GM18873 (cell line): ENCODE measurements at regions not wholly inside any gene's neighbourhood (a gene's known extent, or its start where the extent isn't known, plus 50 kb on each side); places are given as distances from the start of the nearest gene placed in this dataset.

Experiments used
- ATAC-seq: cut with Tn5 transposase; IDR thresholded peaks from one replicate; pipeline ENCODE4 v1.9.1; 2021; ENCODE audit warnings: mild to moderate bottlenecking, moderate library complexity, moderate number of reproducible peaks; ENCODE audit not compliant: unreplicated experiment, low FRiP score

- no peak for ATAC-seq
Measured at GRCh38 chr2:41364842-41365241, 683.0 kb upstream of the PKDCC start.

- no peak for ATAC-seq
Measured at GRCh38 chr2:41375901-41376300, 671.9 kb upstream of the PKDCC start.

DNA sequence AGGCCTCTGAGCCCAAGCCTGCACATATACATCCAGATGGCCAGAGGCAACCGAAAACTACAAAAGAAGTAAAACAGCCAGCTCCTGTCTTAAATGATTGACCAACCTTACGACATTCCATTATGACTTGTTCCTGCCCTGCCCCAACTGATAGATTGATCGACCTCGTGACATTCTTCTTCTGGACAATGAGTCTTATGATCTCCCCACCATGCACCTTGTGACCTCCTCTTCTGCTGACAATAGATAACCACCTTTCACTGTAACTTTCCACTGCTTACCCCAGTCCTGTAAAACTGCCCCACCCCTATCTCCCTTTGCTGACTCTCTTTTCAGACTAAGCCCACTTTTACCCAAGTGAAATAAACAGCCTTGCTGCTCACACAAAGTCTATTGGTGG, 670.0 kb upstream of the PKDCC start:
- ATAC-seq, result no peak

DNA sequence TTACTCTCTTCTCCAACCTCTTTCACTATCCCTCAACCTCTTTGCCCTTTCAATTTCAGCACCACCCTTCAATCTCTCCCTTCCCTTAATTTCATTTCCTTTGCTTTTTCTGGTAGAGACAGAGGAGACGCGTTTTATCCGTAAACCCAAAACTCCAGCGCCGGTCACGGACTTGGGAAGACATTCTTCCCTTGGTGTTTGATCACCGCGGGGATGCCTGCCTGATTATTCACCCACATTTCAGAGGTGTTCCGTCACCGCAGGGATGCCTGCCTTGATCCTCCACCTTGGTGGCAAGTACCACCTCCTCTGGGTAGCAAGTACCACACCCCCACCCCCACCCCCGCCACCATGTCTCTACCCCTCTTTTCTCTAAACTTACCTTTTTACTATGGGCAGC, 669.4 kb upstream of the PKDCC start:
- ATAC-seq, result no peak

- no peak for ATAC-seq
Measured at GRCh38 chr2:41379496-41380221, 668.2 kb upstream of the PKDCC start.

GRCh38 chr2:41381701-41382100, 666.1 kb upstream of the PKDCC start:
- no peak for ATAC-seq

DNA sequence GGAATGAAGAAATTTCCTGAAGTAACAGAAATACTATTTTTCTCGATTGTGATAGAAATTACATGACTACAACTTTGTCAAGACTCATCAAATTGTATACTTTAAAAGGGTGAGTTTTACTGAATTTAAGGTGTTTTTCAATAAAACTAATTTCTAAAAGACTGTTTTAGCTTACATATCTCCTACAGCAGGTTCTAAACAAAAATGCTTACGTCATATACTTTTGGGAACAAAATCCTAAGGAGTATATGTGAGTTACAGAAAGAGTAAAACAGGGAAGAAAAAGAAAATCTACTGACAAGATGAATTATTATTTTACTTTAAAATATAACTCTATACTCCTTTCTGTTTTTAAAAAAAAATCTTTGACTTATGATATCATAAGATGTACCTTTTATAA, 660.3 kb upstream of the PKDCC start:
- ATAC-seq, result no peak

DNA sequence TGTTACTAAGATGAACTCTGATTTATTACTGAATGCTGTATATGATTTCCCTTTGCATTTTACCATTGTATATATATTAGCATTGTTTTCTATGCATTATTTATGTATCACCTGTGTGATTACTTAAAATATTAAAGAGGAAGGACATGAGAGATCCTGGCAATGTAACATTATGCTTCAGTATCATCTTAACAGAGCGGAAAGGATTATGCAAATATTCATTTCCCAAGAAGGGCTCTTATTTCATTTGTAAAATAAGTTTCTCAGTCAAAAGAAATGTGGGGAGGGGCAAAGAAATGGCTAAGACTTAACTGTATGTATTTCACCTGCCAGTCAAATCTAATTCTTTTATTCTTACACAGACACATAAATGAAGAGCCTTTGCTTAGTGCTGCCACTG, 654.2 kb upstream of the PKDCC start:
- no peak for ATAC-seq

DNA sequence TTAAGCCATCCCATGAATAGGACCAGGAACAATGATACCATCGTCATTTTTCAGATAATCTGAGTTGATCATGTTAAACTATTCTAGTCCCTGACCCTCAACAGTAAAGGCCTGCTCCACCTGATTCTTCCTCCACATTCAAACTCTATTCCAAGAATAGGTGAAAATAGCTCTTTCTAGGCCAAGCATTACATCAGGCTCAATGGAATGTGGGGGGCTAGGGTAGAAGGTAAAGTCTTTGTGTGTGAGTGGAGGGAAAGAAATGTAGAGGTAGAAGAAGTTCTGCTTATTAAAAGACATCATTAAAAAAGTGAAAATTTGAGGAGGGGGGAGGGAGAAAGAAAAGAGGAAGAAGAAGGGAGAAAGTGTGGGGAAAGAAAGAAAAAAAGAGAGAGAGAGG, 653.3 kb upstream of the PKDCC start:
- ATAC-seq, result no peak

- no peak for ATAC-seq
Measured at GRCh38 chr2:41395692-41396091, 652.1 kb upstream of the PKDCC start.

GRCh38 chr2:41399437-41400087, 648.3 kb upstream of the PKDCC start:
- ATAC-seq, result no peak

DNA sequence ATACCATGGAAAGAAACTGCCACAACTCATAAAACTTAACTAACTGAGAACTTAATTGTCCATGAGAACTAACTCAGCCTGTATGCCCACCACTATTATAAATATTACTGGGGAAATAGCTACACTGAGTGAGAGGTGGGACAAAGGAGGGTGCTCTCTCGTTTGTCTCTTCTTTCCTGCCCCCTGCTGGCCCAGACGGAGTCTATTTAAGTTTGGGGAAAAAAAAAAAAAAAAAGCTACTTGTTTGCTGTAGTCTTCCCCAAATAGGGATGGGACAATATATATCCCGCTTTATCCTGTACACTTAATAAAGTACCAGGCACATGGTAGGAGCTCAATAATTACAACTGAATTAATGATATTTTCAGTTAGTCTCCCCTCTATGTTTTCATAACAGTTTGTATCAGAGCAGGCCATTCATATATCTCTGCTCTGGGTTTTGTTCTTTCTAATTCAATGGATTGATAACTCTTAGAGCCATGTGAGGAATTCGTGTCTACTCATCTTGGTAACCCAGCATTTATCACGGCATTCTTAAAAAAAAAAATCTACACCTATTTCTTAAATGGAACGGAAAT, 647.6 kb upstream of the PKDCC start:
- no peak for ATAC-seq

GRCh38 chr2:41405441-41405840, 642.4 kb upstream of the PKDCC start:
- ATAC-seq, result no peak

GRCh38 chr2:41409328-41409727, 638.5 kb upstream of the PKDCC start:
- ATAC-seq, result no peak

DNA sequence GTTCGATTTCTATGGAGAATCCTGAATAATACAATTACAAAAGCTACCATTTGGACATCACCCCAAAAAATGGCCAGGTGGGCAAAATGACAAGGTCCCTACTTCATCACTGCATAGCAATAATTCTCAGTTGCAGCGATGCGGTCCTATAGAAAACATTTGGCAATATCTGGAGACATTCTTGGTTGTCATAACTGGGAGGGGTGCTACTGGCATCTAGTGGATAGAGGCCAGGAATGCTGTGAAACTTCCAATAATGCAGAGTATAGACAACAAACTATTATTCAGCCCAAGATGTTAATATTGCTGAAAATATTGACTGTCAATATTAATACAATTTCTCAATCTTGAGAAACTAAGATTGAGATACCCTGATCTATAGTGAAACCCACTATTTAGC, 637.8 kb upstream of the PKDCC start:
- no peak for ATAC-seq

DNA sequence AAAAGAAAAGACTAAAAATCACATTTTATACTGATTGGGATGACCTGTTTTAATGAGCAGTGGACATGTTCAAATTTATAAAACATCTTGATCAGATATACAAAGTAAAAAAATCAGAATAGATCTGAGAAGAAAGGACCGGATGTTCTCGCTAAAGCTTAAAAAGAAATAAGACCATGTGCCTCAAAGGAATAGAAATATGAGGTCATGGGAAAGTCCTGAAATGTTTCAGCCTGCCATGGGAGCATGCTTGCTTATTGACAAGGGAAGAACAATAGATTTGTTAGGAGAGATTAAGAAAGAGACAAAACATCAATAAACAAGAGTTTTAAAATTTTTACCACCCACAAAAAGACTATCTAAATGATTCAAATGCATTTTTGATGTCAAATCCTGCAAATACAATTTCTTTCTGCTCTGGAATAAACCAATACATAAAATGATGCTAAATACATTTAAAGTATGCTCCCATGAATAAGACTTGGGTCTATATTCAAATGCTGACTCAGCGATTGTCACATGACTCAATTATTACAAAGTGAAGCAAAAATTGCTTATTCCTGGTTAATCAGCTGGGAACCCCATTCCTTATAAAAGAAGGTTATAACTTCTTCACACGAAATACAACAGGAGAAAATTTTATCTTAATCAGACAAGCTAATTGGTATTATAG, 633.9 kb upstream of the PKDCC start:
- ATAC-seq, result no peak

DNA sequence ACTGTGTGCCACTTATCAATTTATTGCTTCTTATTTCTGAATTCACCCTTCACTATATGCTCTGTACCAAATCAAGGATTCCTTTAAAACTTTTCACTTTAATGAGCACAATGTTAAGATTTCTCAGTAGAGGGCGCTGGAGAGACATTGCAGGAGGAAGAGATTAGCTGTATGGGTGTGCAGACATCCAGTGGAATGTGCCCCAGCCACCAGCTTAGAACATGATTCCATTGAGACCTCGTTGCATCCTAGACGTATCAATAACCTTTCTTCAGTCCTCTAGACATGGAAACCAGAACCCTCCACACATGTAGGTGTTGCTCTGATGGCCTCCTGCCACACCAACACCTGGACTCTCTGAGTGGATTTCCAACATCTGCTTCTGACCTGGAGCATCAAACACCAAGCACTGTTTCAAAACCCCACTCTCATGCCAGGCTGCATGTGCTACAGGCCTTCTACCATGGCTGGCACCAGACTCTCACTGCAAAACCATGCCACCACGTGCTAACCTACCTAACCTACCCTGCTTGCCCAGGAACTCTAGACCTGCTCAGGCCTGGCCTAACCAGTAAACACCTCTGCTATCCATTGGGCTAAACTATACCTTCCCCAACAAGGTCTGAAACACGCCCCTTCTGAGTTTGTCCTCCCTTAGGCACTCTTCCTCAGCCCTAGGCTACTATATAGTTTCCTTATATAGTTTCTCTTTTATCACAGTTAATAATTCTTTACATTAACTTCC, 633.2 kb upstream of the PKDCC start:
- ATAC-seq, result no peak

DNA sequence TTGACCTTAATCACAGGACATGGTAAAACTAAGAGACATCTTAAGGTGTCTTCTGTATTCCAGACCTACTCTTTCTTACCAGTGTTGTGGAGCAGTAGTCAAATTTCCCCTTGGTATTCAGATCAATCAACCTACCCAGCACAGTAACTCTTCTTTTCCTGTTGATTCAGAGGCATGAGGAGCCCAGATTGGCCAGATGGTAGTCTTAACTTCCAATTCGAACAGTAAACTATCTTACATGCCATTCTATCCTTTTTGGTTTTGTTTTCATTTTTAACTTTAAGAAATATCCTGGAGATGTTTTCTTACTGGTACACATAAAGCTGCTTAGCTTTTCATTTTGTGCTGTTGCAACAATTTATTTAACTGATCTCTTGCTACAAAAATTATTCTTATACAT, 630.3 kb upstream of the PKDCC start:
- no peak for ATAC-seq

DNA sequence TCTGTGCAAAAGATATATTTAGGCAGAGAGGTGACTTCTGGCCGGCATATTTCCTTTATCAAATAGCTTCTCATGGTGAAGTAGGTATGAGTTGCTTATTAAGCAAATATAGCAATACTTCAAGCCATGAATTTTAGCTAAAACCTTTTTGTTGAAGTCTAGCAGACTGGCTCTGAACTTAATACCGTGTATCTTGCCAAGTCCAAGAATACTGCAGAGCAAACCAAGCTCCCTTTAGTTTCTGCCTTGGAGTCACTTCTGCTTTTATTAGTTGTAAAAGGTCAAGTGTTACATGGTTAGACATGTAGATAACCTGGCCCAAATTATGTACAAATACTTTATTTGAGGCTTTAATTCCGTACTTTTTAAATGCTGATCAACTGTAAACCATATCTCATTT, 627.6 kb upstream of the PKDCC start:
- no peak for ATAC-seq

DNA sequence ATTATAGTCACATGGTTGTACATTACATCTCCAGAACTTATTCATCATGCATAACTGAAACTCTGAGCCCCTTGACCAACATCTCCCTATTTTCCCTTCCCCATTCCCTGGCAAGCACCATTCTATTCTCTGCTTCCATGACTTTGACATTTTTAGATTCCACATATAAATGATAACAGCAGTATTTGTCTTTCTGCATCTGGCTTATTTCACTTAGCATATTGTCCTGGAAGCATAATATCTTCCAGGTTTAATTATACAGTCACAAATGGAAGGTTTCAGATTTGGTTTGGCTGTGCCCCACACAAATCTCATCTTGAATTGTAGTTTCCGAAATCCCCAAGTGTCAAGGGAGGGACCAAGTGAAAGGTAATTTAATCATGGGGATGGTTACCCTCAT, 626.9 kb upstream of the PKDCC start:
- ATAC-seq, result no peak

- ATAC-seq, result no peak
Measured at GRCh38 chr2:41431756-41432155, 616.1 kb upstream of the PKDCC start.
